ENCODE measurements at regions not wholly inside any gene's neighbourhood (a gene's known extent, or its start where the extent isn't known, plus 50 kb on each side); places are given as distances from the start of the nearest gene placed in this dataset.

DNA sequence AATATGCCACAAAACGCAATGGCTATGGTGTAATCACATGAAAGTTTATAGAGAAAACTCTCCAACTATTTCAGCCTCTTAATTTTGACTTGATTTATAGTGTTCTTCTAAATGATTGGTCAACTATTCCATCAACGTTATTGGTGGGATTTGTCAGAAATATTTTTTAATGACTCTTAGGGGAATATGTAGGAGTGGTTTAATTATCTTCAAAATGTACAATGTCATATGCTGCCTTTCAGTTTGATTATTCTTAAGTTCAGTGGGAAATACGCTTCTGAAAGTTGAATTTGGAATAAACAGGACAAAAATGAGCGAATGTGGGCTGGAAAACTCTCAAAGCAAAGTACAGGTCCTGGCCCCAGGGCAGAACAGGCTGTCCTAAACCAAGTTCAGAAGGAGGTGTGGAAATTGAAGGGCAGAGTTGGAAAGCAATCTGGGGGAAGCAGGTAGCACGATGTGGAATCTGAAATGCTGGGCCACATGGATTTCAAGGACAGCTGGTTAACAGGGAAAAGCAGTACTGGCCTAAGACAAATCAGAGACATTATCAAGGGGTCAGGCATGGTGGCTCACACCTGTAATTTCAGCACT is 60.8 kb upstream of the MYCBP2 start:
- no peaks in the 10 kb centered on the region; the same call in 2 of the 3 replicates for H3K9me3 Mint-ChIP-seq
- Histone ChIP-seq H3K36me3 (ENCODE audit: insufficient read depth) (no peaks in the 10 kb centered on the region), H3F3A (replicated peaks; ENCODE audit: low read depth) (no peaks in the 10 kb centered on the region), H4K20me1 (replicated peaks; ENCODE audit: insufficient read depth) (no peaks in the 10 kb centered on the region), H3K27ac (ENCODE audit: low read depth) (no peak overlapping the region), H2AFZ (no peak overlapping the region), H3K4me1 (ENCODE audit: insufficient read depth) (peaks cover 11% of the 10 kb centered on the region), H3K4me2 (no peak overlapping the region), H3K4me3 (no peak overlapping the region), H3K27me3 (ENCODE audit: insufficient read depth) (no peaks in the 10 kb centered on the region), H3K9me2 (ENCODE audit: insufficient read depth) (no peaks in the 10 kb centered on the region), H3K79me2 (replicated peaks; ENCODE audit: insufficient read depth) (no peaks in the 10 kb centered on the region)
- peaks cover 4% of the 10 kb centered on the region; the same call in 2 of the 3 replicates for H3K36me3 Mint-ChIP-seq (ENCODE audit: low read depth)
- no peak overlapping the region for H3K4me3 Mint-ChIP-seq
- no peak overlapping the region for H3K27ac Mint-ChIP-seq
- no peaks in the 10 kb centered on the region for H3K27me3 Mint-ChIP-seq (ENCODE audit: insufficient read depth, low read depth, poor library complexity)
- ATAC-seq (no peak), DNase-seq (ENCODE audit: low spot score) (no peak)
- TF ChIP-seq EZH2 (IDR thresholded peaks at IDR 0.05; ENCODE audit: low read depth, unreplicated experiment): no peak
- no peak for TF ChIP-seq ZNF331 (CRISPR knock-in tag; IDR thresholded peaks at IDR 0.05; ENCODE audit: low read depth)
- TF ChIP-seq ETS1 (IDR thresholded peaks at IDR 0.05): no peak
- no peak for TF ChIP-seq ZNF462 (CRISPR knock-in tag; IDR thresholded peaks at IDR 0.05)
- TF ChIP-seq POLR2AphosphoS5 (IDR thresholded peaks at IDR 0.05; ENCODE audit: low read depth): no peak
- no peak for TF ChIP-seq NANOG (IDR thresholded peaks at IDR 0.05; ENCODE audit: borderline replicate concordance)
- no peak for TF ChIP-seq EZH2phosphoT487 (IDR thresholded peaks at IDR 0.05; ENCODE audit: unreplicated experiment)
- TF ChIP-seq REST (IDR thresholded peaks at IDR 0.05; ENCODE audit: unreplicated experiment): no peak
- TF ChIP-seq JUNB (IDR thresholded peaks at IDR 0.05; ENCODE audit: unreplicated experiment): no peak
- TF ChIP-seq, protein P1, sequence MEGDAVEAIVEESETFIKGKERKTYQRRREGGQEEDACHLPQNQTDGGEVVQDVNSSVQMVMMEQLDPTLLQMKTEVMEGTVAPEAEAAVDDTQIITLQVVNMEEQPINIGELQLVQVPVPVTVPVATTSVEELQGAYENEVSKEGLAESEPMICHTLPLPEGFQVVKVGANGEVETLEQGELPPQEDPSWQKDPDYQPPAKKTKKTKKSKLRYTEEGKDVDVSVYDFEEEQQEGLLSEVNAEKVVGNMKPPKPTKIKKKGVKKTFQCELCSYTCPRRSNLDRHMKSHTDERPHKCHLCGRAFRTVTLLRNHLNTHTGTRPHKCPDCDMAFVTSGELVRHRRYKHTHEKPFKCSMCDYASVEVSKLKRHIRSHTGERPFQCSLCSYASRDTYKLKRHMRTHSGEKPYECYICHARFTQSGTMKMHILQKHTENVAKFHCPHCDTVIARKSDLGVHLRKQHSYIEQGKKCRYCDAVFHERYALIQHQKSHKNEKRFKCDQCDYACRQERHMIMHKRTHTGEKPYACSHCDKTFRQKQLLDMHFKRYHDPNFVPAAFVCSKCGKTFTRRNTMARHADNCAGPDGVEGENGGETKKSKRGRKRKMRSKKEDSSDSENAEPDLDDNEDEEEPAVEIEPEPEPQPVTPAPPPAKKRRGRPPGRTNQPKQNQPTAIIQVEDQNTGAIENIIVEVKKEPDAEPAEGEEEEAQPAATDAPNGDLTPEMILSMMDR (conservative IDR thresholded peaks at IDR 0.05; ENCODE audit: low read depth in 2 of 2): no peak
- no peak for TF ChIP-seq CREB1 (CRISPR knock-in tag; IDR thresholded peaks at IDR 0.05; ENCODE audit: low read depth)
- TF ChIP-seq ZNF114 (CRISPR knock-in tag; IDR thresholded peaks at IDR 0.05): no peak
- TF ChIP-seq STAT1 (IDR thresholded peaks at IDR 0.05; ENCODE audit: unreplicated experiment): no peak
- peaks cover 21% of the 10 kb centered on the region for H3K4me1 Mint-ChIP-seq
